ENCODE measurements at regions not wholly inside any gene's neighbourhood (a gene's known extent, or its start where the extent isn't known, plus 50 kb on each side); places are given as distances from the start of the nearest gene placed in this dataset.

- ChIA-PET CTCF (no interaction called here), POLR2A (ENCODE audit: low non-redundant PET) (no interaction called here)
- TF ChIP-seq CTCF (conservative IDR thresholded peaks at IDR 0.05; ENCODE audit: low read depth), result no peak
- no peak for DNase-seq (ENCODE audit: low spot score)
- no peak overlapping the region for H3K27ac ChIP-seq
Observed at GRCh38 chr9:116066221-116066620, 87.4 kb upstream of the PAPPA start.

DNA sequence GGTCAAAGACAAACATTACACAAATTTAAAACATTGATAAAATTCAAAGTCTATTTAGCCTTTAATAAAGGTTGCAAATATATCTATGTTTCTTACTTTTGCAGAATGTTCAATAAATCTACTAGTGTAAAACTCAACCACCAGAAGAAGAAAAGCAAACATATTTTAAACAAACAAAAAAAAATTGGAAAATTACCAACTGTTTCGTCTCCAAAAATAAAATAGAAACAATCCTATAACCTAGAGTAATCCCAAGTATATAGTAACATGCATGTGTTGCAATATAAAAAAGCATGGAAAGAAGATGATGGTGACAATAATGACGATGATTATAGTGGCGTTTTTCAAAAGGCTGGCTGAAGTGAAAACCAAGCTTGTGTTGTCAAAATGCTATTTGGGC lies 86.0 kb upstream of the PAPPA start:
- ChIA-PET POLR2A (ENCODE audit: low non-redundant PET) (no interaction called here), CTCF (no interaction called here)
- DNase-seq (ENCODE audit: low spot score), result no peak
- TF ChIP-seq CTCF (conservative IDR thresholded peaks at IDR 0.05; ENCODE audit: low read depth), result no peak
- no peak overlapping the region for H3K27ac ChIP-seq

GRCh38 chr9:116070256-116070914 lies 83.2 kb upstream of the PAPPA start:
- no peak for DNase-seq (ENCODE audit: low spot score)
- CTCF ChIA-PET, result interaction anchor here (0.6 to 0.9 kb wide), 2 partner anchors 17 to 55 kb away, joined by 3 to 4 read pairs; no protein-coding TSS in a partner anchor
- H3K27ac ChIP-seq, result no peak overlapping the region
- no peak for TF ChIP-seq CTCF (conservative IDR thresholded peaks at IDR 0.05; ENCODE audit: low read depth)
- POLR2A ChIA-PET (ENCODE audit: low non-redundant PET), result no interaction called here

DNA sequence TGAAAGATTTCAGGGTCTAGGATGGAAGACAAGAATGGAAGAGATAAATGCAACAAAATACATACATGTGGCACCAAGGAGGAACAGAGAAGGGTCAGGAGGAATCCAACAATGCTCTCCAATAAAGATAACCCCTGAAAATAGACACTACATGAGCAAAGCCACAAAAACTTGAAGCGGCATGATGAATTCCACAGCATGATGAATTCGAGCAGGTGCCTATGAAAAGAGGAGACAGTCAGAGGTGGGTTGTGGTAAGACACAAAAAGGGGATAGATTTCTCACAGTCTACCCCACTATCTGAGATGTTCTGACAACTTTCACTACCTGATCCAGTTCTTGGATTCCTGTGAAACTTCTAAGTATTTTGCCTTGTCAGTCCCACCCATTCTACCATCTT lies 81.5 kb upstream of the PAPPA start:
- DNase-seq (ENCODE audit: low spot score), result no peak
- CTCF ChIA-PET, result no interaction called here
- POLR2A ChIA-PET (ENCODE audit: low non-redundant PET), result no interaction called here
- no peak for TF ChIP-seq CTCF (conservative IDR thresholded peaks at IDR 0.05; ENCODE audit: low read depth)
- no peak overlapping the region for H3K27ac ChIP-seq

DNA sequence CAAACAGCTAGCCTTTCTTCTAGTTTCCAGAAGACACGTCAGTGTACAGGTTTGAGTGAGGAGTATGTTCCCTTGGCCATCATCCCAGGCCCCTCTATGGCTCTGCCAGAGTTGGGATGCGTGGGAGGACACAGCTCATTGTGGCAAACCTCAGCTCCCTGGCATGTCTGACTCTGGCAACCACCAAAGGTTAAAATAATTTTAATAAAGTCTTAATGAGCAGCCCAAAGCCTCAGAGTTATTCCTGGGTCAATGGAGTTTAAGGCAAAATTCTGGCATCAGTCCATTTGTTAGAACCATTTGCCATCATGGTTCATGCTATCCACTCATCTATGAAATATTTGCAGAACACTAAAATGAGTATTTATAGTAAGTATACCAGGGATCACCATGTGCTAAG lies 79.8 kb upstream of the PAPPA start:
- ChIA-PET CTCF (interaction anchor here (1.1 kb wide), 1 partner anchor 10 kb away, joined by 3 read pairs; no protein-coding TSS in a partner anchor), POLR2A (ENCODE audit: low non-redundant PET) (no interaction called here)
- no peak for DNase-seq (ENCODE audit: low spot score)
- H3K27ac ChIP-seq, result no peak overlapping the region
- TF ChIP-seq CTCF (conservative IDR thresholded peaks at IDR 0.05; ENCODE audit: low read depth), result no peak

DNA sequence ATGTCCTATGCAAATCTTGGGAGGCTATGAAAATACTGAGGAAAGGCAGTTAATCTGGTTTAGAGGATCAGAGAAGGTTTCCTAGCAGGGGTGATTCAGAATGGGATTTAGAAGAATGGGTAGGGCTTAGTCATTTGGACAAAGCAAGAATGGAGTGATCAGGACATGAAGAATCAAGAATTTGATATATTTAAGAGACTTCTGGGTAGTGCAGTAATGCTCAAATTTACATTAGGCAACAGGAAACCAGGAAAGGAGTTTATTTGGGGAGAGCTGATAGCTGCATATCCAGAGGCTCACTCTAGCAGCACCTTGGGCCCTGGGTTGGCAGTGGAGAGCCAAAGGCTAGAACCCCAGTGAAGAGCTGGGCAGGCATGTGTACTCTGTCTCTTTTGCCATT lies 78.9 kb upstream of the PAPPA start:
- DNase-seq (ENCODE audit: low spot score), result peak; percentile 36
- H3K27ac ChIP-seq, result no peak overlapping the region

More for the DNA sequence above, 78.9 kb upstream of the PAPPA start:
- ChIA-PET CTCF (interaction anchor here (0.7 to 1.1 kb wide), 2 partner anchors 9 to 82 kb away, joined by 3 read pairs; no protein-coding TSS in a partner anchor), POLR2A (ENCODE audit: low non-redundant PET) (no interaction called here)
- no peak for TF ChIP-seq CTCF (conservative IDR thresholded peaks at IDR 0.05; ENCODE audit: low read depth)

Measured in RWPE1 (cell line).